GM21786 (cell line): ENCODE measurements at regions not wholly inside any gene's neighbourhood (a gene's known extent, or its start where the extent isn't known, plus 50 kb on each side); places are given as distances from the start of the nearest gene placed in this dataset.
A peak's percentile ranks its signal among the peaks of the same experiment; 100 is the strongest.
"Not testable (repeated sequence)": the region's sequence is repeated elsewhere in the genome, so short reads cannot be mapped to it uniquely, and the experiment has no call there.

Experiments
- ATAC-seq: cut with Tn5 transposase; IDR thresholded peaks from one replicate; pipeline ENCODE4 v1.9.1; 2021; ENCODE audit not compliant: unreplicated experiment

GRCh38 chr19:37303591-37304171 lies 67.2 kb upstream of the ZNF527 start:
- ATAC-seq: no peak

- ATAC-seq: no peak
Observed at GRCh38 chr19:37304190-37304883, 66.6 kb upstream of the ZNF527 start.

GRCh38 chr19:37304884-37305255 lies 66.0 kb upstream of the ZNF527 start:
- no peak for ATAC-seq

- ATAC-seq: no peak
Observed at GRCh38 chr19:37306383-37306963, 64.4 kb upstream of the ZNF527 start.

- ATAC-seq: no peak
Observed at GRCh38 chr19:37309834-37310575, 60.9 kb upstream of the ZNF527 start.

- not testable (repeated sequence) for ATAC-seq
Observed at GRCh38 chr19:37312531-37313334, 58.2 kb upstream of the ZNF527 start.

- ATAC-seq: no peak
Observed at GRCh38 chr19:37313335-37313627, 57.6 kb upstream of the ZNF527 start.

GRCh38 chr19:37317403-37318209 lies 53.3 kb upstream of the ZNF527 start:
- peak; percentile 93 for ATAC-seq

- ATAC-seq: not testable (repeated sequence)
Observed at GRCh38 chr19:37320988-37321387, 49.9 kb upstream of the ZNF527 start.
